ENCODE measurements at regions not wholly inside any gene's neighbourhood (a gene's known extent, or its start where the extent isn't known, plus 50 kb on each side); places are given as distances from the start of the nearest gene placed in this dataset.

GRCh38 chr6:6714953-6715352 is 126.4 kb downstream of the LY86 start:
- DNase-seq, result no peak
- Histone ChIP-seq H3K27me3 (replicated peaks) (no peaks in the 10 kb centered on the region), H3K4me3 (ENCODE audit: low read depth, low read length) (no peak overlapping the region), H3K36me3 (replicated peaks) (no peaks in the 10 kb centered on the region), H3K27ac (no peak overlapping the region)
- in situ Hi-C loops (cut with HindIII; ENCODE audit: low pct_ligation_motif_present, low sequenced_read_pairs), result loop anchor here (25.0 kb wide), 1 partner anchor 522 kb away; no protein-coding TSS in a partner anchor
- TF ChIP-seq, protein P1, sequence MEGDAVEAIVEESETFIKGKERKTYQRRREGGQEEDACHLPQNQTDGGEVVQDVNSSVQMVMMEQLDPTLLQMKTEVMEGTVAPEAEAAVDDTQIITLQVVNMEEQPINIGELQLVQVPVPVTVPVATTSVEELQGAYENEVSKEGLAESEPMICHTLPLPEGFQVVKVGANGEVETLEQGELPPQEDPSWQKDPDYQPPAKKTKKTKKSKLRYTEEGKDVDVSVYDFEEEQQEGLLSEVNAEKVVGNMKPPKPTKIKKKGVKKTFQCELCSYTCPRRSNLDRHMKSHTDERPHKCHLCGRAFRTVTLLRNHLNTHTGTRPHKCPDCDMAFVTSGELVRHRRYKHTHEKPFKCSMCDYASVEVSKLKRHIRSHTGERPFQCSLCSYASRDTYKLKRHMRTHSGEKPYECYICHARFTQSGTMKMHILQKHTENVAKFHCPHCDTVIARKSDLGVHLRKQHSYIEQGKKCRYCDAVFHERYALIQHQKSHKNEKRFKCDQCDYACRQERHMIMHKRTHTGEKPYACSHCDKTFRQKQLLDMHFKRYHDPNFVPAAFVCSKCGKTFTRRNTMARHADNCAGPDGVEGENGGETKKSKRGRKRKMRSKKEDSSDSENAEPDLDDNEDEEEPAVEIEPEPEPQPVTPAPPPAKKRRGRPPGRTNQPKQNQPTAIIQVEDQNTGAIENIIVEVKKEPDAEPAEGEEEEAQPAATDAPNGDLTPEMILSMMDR (IDR thresholded peaks at IDR 0.05; ENCODE audit: low read depth, low read length, missing control alignments), result no peak

GRCh38 chr6:6715465-6715864 is 126.9 kb downstream of the LY86 start:
- DNase-seq, result no peak
- Histone ChIP-seq H3K27me3 (replicated peaks) (no peaks in the 10 kb centered on the region), H3K36me3 (replicated peaks) (no peaks in the 10 kb centered on the region), H3K4me3 (ENCODE audit: low read depth, low read length) (no peak overlapping the region), H3K27ac (no peak overlapping the region)
- TF ChIP-seq, protein P1 (IDR thresholded peaks at IDR 0.05; ENCODE audit: low read depth, low read length, missing control alignments), result no peak
- in situ Hi-C loops (cut with HindIII; ENCODE audit: low pct_ligation_motif_present, low sequenced_read_pairs), result loop anchor here (25.0 kb wide), 1 partner anchor 522 kb away; no protein-coding TSS in a partner anchor

GRCh38 chr6:6716998-6717763 is 128.7 kb downstream of the LY86 start:
- H3K27me3 ChIP-seq (replicated peaks), result no peaks in the 10 kb centered on the region

DNA sequence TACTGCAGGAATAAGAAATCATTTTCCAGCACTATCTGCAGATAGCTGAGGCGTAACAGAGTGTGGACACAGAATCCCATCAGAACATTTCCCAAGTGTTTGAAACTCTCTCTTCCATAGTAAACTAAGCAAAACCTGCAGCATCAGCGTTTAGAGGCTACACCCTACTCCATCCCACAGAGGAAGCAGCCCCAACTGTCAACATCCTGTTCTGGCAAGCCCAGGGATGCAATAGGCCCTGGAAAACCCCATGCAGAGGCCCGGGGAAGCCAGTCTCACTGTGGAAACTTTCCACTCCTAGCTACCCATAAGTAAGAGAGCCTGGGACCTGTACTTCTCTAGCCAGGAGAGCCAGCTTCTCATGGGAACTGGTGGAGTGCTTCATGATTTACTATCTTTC is 129.4 kb downstream of the LY86 start:
- TF ChIP-seq, protein P1 (IDR thresholded peaks at IDR 0.05; ENCODE audit: low read depth, low read length, missing control alignments), result no peak
- Histone ChIP-seq H3K27me3 (replicated peaks) (no peaks in the 10 kb centered on the region), H3K27ac (no peak overlapping the region), H3K4me3 (ENCODE audit: low read depth, low read length) (no peak overlapping the region), H3K36me3 (replicated peaks) (no peaks in the 10 kb centered on the region)
- DNase-seq, result no peak
- in situ Hi-C loops (cut with HindIII; ENCODE audit: low pct_ligation_motif_present, low sequenced_read_pairs), result loop anchor here (25.0 kb wide), 1 partner anchor 519 kb away; no protein-coding TSS in a partner anchor

More at GRCh38 chr6:6716998-6717763, 128.7 kb downstream of the LY86 start:
- Histone ChIP-seq H3K4me3 (ENCODE audit: low read depth, low read length) (no peak overlapping the region), H3K36me3 (replicated peaks) (no peaks in the 10 kb centered on the region), H3K27ac (no peak overlapping the region)
- in situ Hi-C loops (cut with HindIII; ENCODE audit: low pct_ligation_motif_present, low sequenced_read_pairs), result loop anchor here (25.0 kb wide), 1 partner anchor 520 kb away; no protein-coding TSS in a partner anchor
- no peak for DNase-seq
- TF ChIP-seq, protein P1 (IDR thresholded peaks at IDR 0.05; ENCODE audit: low read depth, low read length, missing control alignments), result no peak

DNA sequence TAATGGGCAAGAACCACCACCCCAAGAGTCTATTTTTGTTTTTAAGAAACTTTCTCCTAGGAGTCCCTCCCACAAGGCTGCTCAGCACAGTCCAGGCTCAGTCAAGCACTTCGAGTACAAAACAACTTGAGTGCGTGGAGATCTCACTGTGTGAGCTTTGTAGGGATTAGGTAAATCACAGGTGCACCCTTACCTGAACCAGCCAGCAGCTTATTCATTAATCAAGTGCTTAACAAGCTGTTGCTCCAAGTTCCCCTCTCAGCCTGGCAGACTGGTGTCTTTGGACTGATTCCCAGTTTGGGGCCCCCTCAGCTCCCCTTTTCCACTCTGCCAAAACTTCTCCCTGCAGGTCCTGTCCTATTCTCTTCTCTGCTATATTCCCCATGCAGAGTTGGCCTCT is 133.1 kb downstream of the LY86 start:
- H3K27ac ChIP-seq, result no peak overlapping the region
- TF ChIP-seq, protein P1 (IDR thresholded peaks at IDR 0.05; ENCODE audit: low read depth, low read length, missing control alignments), result no peak
- no peaks in the 10 kb centered on the region for H3K27me3 ChIP-seq (replicated peaks)
- no peak overlapping the region for H3K4me3 ChIP-seq (ENCODE audit: low read depth, low read length)
- no peak for DNase-seq
- in situ Hi-C loops (cut with HindIII; ENCODE audit: low pct_ligation_motif_present, low sequenced_read_pairs), result loop anchor here (25.0 kb wide), 1 partner anchor 516 kb away; no protein-coding TSS in a partner anchor
- H3K36me3 ChIP-seq (replicated peaks), result no peaks in the 10 kb centered on the region

All from brain microvascular endothelial cell (primary cell).